KMS-11 (cell line): ENCODE measurements at regions not wholly inside any gene's neighbourhood (a gene's known extent, or its start where the extent isn't known, plus 50 kb on each side); places are given as distances from the start of the nearest gene placed in this dataset.
"Not testable (repeated sequence)": the region's sequence is repeated elsewhere in the genome, so short reads cannot be mapped to it uniquely, and the experiment has no call there.

Source experiments
- H2AFZ ChIP-seq: fragments of 200-600 bp; sonication (generic); 2 replicates; pipeline ENCODE4 v1.6.1; 2016; ENCODE audit warnings: antibody characterized with exemption, mixed run types, low read depth
- H3K27ac ChIP-seq: fragments of 200-600 bp; sonication (generic); 2 replicates; pipeline ENCODE4 v1.6.1; 2016; ENCODE audit warnings: mild to moderate bottlenecking, mixed run types
- H3K27me3 ChIP-seq: fragments of 200-600 bp; sonication (generic); 2 replicates; pipeline ENCODE4 v1.6.1; 2017; ENCODE audit warnings: mild to moderate bottlenecking, low read depth, mixed run types, moderate library complexity; ENCODE audit not compliant: insufficient read depth
- H3K36me3 ChIP-seq: fragments of 200-600 bp; sonication (generic); 2 replicates; pipeline ENCODE4 v1.6.1; 2017; ENCODE audit warnings: mild to moderate bottlenecking, mixed run types; ENCODE audit not compliant: insufficient read depth
- H3K4me1 ChIP-seq: fragments of 200-600 bp; sonication (generic); 2 replicates; pipeline ENCODE4 v1.6.1; 2016; ENCODE audit warnings: mild to moderate bottlenecking, low read depth, mixed run types; ENCODE audit not compliant: poor library complexity, severe bottlenecking
- H3K4me2 ChIP-seq: fragments of 200-600 bp; sonication (generic); 2 replicates; pipeline ENCODE4 v1.7.0; 2016; ENCODE audit warnings: mild to moderate bottlenecking, mixed run types
- H3K4me3 ChIP-seq: fragments of 200-600 bp; sonication (generic); IDR thresholded peaks from 2 replicates; pipeline ENCODE4 v1.6.1; 2017; ENCODE audit warnings: low read depth, low read length, mixed read lengths; ENCODE audit not compliant: insufficient read depth
- H3K79me2 ChIP-seq: fragments of 200-600 bp; sonication (generic); 2 replicates; pipeline ENCODE4 v1.6.1; 2016; ENCODE audit warnings: low read depth, mixed run types; ENCODE audit not compliant: insufficient read depth
- H3K9ac ChIP-seq: fragments of 200-600 bp; sonication (generic); 2 replicates; pipeline ENCODE4 v1.6.1; 2016; ENCODE audit warnings: mild to moderate bottlenecking, mixed run types
- H4K20me1 ChIP-seq: fragments of 200-600 bp; sonication (generic); 2 replicates; pipeline ENCODE4 v1.6.1; 2016; ENCODE audit warnings: mild to moderate bottlenecking, mixed run types; ENCODE audit not compliant: insufficient read depth
- CTCF ChIP-seq: fragments of 200-600 bp; sonication (generic); conservative IDR thresholded peaks from 2 replicates; pipeline ENCODE4 v1.6.1; 2017; ENCODE audit warnings: low read depth, mild to moderate bottlenecking, antibody characterized with exemption, low read length, moderate library complexity, mixed read lengths

GRCh38 chr2:228359473-228359872 is 178.0 kb upstream of the SPHKAP start:
- H3K79me2 ChIP-seq: no peaks in the 10 kb centered on the region
- no peaks in the 10 kb centered on the region for H4K20me1 ChIP-seq
- no peak overlapping the region for H3K4me2 ChIP-seq
- H3K9ac ChIP-seq: no peak overlapping the region
- H3K36me3 ChIP-seq: no peaks in the 10 kb centered on the region
- TF ChIP-seq CTCF: no peak
- H3K4me3 ChIP-seq: no peak overlapping the region
- H3K27ac ChIP-seq: no peak overlapping the region
- no peaks in the 10 kb centered on the region for H3K4me1 ChIP-seq
- H3K27me3 ChIP-seq: no peaks in the 10 kb centered on the region
- no peak overlapping the region for H2AFZ ChIP-seq

- Histone ChIP-seq H3K36me3 (no peaks in the 10 kb centered on the region), H3K9ac (no peak overlapping the region), H3K4me2 (no peak overlapping the region), H2AFZ (no peak overlapping the region), H3K4me1 (no peaks in the 10 kb centered on the region), H3K4me3 (no peak overlapping the region), H4K20me1 (no peaks in the 10 kb centered on the region), H3K79me2 (no peaks in the 10 kb centered on the region), H3K27ac (no peak overlapping the region), H3K27me3 (no peaks in the 10 kb centered on the region)
- no peak for TF ChIP-seq CTCF
Observed at GRCh38 chr2:228355897-228356296, 174.4 kb upstream of the SPHKAP start.

- not testable (repeated sequence) for H3K27ac ChIP-seq, H3K4me2 ChIP-seq, H4K20me1 ChIP-seq, H2AFZ ChIP-seq, H3K9ac ChIP-seq, H3K4me3 ChIP-seq, H3K79me2 ChIP-seq, H3K4me1 ChIP-seq, H3K27me3 ChIP-seq, H3K36me3 ChIP-seq
Observed at GRCh38 chr2:228352980-228353379, 171.5 kb upstream of the SPHKAP start.

GRCh38 chr2:228352048-228352447 is 170.6 kb upstream of the SPHKAP start:
- Histone ChIP-seq H3K4me3 (no peak overlapping the region), H3K9ac (no peak overlapping the region), H2AFZ (no peak overlapping the region), H3K4me1 (no peaks in the 10 kb centered on the region), H4K20me1 (no peaks in the 10 kb centered on the region), H3K4me2 (no peak overlapping the region), H3K79me2 (no peaks in the 10 kb centered on the region), H3K27me3 (no peaks in the 10 kb centered on the region), H3K27ac (no peak overlapping the region), H3K36me3 (no peaks in the 10 kb centered on the region)
- TF ChIP-seq CTCF: no peak

GRCh38 chr2:228348516-228349064 is 167.1 kb upstream of the SPHKAP start:
- H3K4me2 ChIP-seq: no peak overlapping the region
- H2AFZ ChIP-seq: no peak overlapping the region
- no peak overlapping the region for H3K27ac ChIP-seq
- H4K20me1 ChIP-seq: no peaks in the 10 kb centered on the region
- no peak for TF ChIP-seq CTCF
- no peaks in the 10 kb centered on the region for H3K4me1 ChIP-seq
- no peaks in the 10 kb centered on the region for H3K36me3 ChIP-seq
- no peaks in the 10 kb centered on the region for H3K27me3 ChIP-seq
- H3K4me3 ChIP-seq: no peak overlapping the region
- no peaks in the 10 kb centered on the region for H3K79me2 ChIP-seq
- H3K9ac ChIP-seq: no peak overlapping the region
